HepG2 (cell line): ENCODE measurements at regions not wholly inside any gene's neighbourhood (a gene's known extent, or its start where the extent isn't known, plus 50 kb on each side); places are given as distances from the start of the nearest gene placed in this dataset.

Source experiments
- ATAC-seq: fragments of 200-7000 bp; cut with Tn5 transposase; 3 replicates; pipeline ENCODE4 v1.9.1; 2020; ENCODE audit warnings: mild to moderate bottlenecking, moderate library complexity
- BruUV-seq: library from RNA; stranded (reverse); fragments of 400-500 nt; replicated peaks from 2 replicates; lab custom pipeline; 2021; lab: Mats Ljungman, UMichigan
- CTCF ChIA-PET: fragments of 300-600 bp; formaldehyde crosslinking; extraction: SDS; loops from one replicate; lab custom pipeline; 2021; ENCODE audit warnings: low total read pairs, inconsistent platforms, low intra/inter-chr PET ratio; lab: Yijun Ruan, JAX
- POLR2A ChIA-PET: fragments of 350-600 bp; sonication (Branson Sonifier 250); formaldehyde crosslinking; loops from one replicate; lab custom pipeline; 2020; ENCODE audit warnings: antibody characterized with exemption, inconsistent platforms; lab: Yijun Ruan, JAX
- DNase-seq: peaks from one replicate; pipeline ENCODE4 v3.0.0-alpha.2; 2015; ENCODE audit warnings: low spot score
- FAIRE-seq: peaks from 3 replicates; lab custom pipeline; 2011; peaks lifted over from hg19 to GRCh38; lab: Jason Lieb, UNC
- H2AFZ ChIP-seq: one replicate; pipeline ENCODE4 v1.6.1; 2011; ENCODE audit warnings: low read length, inconsistent platforms
- H3K27ac ChIP-seq: fragments of 300-600 bp; 3 replicates; pipeline ENCODE4 v1.8.0; 2011; ENCODE audit warnings: mixed run types, mild to moderate bottlenecking, mixed read lengths, low read length, inconsistent platforms; ENCODE audit not compliant: insufficient read depth; ENCODE audit errors: extremely low read length
- H3K27me3 ChIP-seq, 2 experiments: fragments of 200-600 bp in 1 of 2; 2 replicates in 1 of 2; 3 replicates in 1 of 2; pipeline versions ENCODE4 v1.6.0 to v1.8.0; 2011; ENCODE audit warnings: low read length in 2 of 2, mild to moderate bottlenecking in 2 of 2, moderate library complexity in 2 of 2, inconsistent platforms in 1 of 2; ENCODE audit not compliant: insufficient read depth in 2 of 2, control insufficient read depth in 1 of 2
- H3K36me3 ChIP-seq, 2 experiments: fragments of 200-600 bp in 1 of 2; replicated peaks in 1 of 2; 2 replicates in 1 of 2; 3 replicates in 1 of 2; pipeline versions ENCODE4 v1.5.1 to v1.8.0; 2011; ENCODE audit warnings: low read length in 2 of 2, inconsistent platforms in 1 of 2; ENCODE audit not compliant: insufficient read depth in 2 of 2, control insufficient read depth in 1 of 2
- H3K4me1 ChIP-seq: 2 replicates; pipeline ENCODE4 v1.5.1; 2012; ENCODE audit warnings: low read length, inconsistent platforms; ENCODE audit not compliant: insufficient read depth
- H3K4me2 ChIP-seq: 2 replicates; pipeline ENCODE4 v1.6.0; 2011; ENCODE audit warnings: low read depth, low read length, inconsistent platforms
- H3K4me3 ChIP-seq, 3 experiments: fragments of 200-600 bp in 1 of 3; sonication (generic), shearing (Covaris generic) in 1 of 3; replicated peaks in 1 of 3; 2 replicates each; pipeline ENCODE4 v1.5.1; 2011 to 2016; ENCODE audit warnings: low read length in 3 of 3, inconsistent platforms in 2 of 3, low read depth in 2 of 3, mild to moderate bottlenecking in 2 of 3, control low read depth in 1 of 3, mixed read lengths in 1 of 3; ENCODE audit not compliant: insufficient read depth in 1 of 3
- H3K79me2 ChIP-seq: one replicate; pipeline ENCODE4 v1.6.1; 2011; ENCODE audit warnings: low read length, inconsistent platforms; ENCODE audit not compliant: insufficient read depth
- H3K9ac ChIP-seq: 2 replicates; pipeline ENCODE4 v1.6.0; 2011; ENCODE audit warnings: mild to moderate bottlenecking, low read depth, low read length, inconsistent platforms; ENCODE audit not compliant: insufficient read depth
- H3K9me3 ChIP-seq: 2 replicates; pipeline ENCODE4 v1.5.1; 2012; ENCODE audit warnings: mild to moderate bottlenecking, low read length
- H4K20me1 ChIP-seq: 2 replicates; pipeline ENCODE4 v1.6.0; 2011; ENCODE audit warnings: inconsistent platforms, mild to moderate bottlenecking, low read length, moderate library complexity; ENCODE audit not compliant: insufficient read depth
- ATM ChIP-seq: fragments of 450-650 bp; IDR thresholded peaks from 2 replicates; pipeline ENCODE4 v1.7.1; 2017; ENCODE audit warnings: mild to moderate bottlenecking, borderline replicate concordance
- ELF1 ChIP-seq: sonication (generic); formaldehyde crosslinking; IDR thresholded peaks from 2 replicates; pipeline ENCODE4 v1.4.0; 2020; ENCODE audit warnings: missing genetic modification reagents
- HOXA3 ChIP-seq: sonication (generic); formaldehyde crosslinking; IDR thresholded peaks from 2 replicates; pipeline ENCODE4 v1.5.0; 2020; ENCODE audit warnings: missing genetic modification reagents
- JUND ChIP-seq: sonication (generic); formaldehyde crosslinking; IDR thresholded peaks from 2 replicates; pipeline ENCODE4 v1.8.0; 2022; ENCODE audit warnings: mild to moderate bottlenecking, missing genetic modification reagents
- PHF20 ChIP-seq: sonication (generic); formaldehyde crosslinking; IDR thresholded peaks from 2 replicates; pipeline ENCODE4 v1.5.0; 2020; ENCODE audit warnings: mild to moderate bottlenecking, missing genetic modification reagents
- POLR2A ChIP-seq, 2 experiments: IDR thresholded peaks; 2 replicates each; pipeline ENCODE4 v1.6.1; 2011; ENCODE audit warnings: low read depth in 2 of 2, low read length in 2 of 2, mild to moderate bottlenecking in 1 of 2, moderate library complexity in 1 of 2; ENCODE audit not compliant: insufficient read depth in 1 of 2
- SPEN ChIP-seq: sonication (generic); formaldehyde crosslinking; IDR thresholded peaks from 2 replicates; pipeline ENCODE4 v1.5.1; 2020; ENCODE audit warnings: low read depth, mild to moderate bottlenecking, missing genetic modification reagents
- ZKSCAN1 ChIP-seq: fragments of 150-350 bp; IDR thresholded peaks from 2 replicates; pipeline ENCODE4 v1.6.1; 2014; ENCODE audit warnings: low read length
- ZNF33B ChIP-seq: sonication (generic); formaldehyde crosslinking; IDR thresholded peaks from 2 replicates; pipeline ENCODE4 v1.5.1; 2020; ENCODE audit warnings: mild to moderate bottlenecking, missing genetic modification reagents
- ZNF34 ChIP-seq: sonication (generic); formaldehyde crosslinking; IDR thresholded peaks from 2 replicates; pipeline ENCODE4 v1.4.0; 2020; ENCODE audit warnings: mild to moderate bottlenecking, missing genetic modification reagents, borderline replicate concordance
- ZNF530 ChIP-seq: sonication (generic); formaldehyde crosslinking; IDR thresholded peaks from 2 replicates; pipeline ENCODE4 v1.5.0; 2020; ENCODE audit warnings: low read depth, mild to moderate bottlenecking, missing genetic modification reagents
- ZNF703 ChIP-seq: sonication (generic); formaldehyde crosslinking; IDR thresholded peaks from 2 replicates; pipeline ENCODE4 v1.5.1; 2020; ENCODE audit warnings: missing genetic modification reagents, mild to moderate bottlenecking, moderate library complexity, borderline replicate concordance
- ZNF737 ChIP-seq: sonication (generic); formaldehyde crosslinking; IDR thresholded peaks from 2 replicates; pipeline ENCODE4 v1.5.0; 2020; ENCODE audit warnings: missing genetic modification reagents, mild to moderate bottlenecking, borderline replicate concordance
- ZSCAN22 ChIP-seq: sonication (generic); formaldehyde crosslinking; IDR thresholded peaks from 2 replicates; pipeline ENCODE4 v1.4.0; 2020; ENCODE audit warnings: mild to moderate bottlenecking, missing genetic modification reagents
- WGBS: methylation state at CpG from one replicate; pipeline ENCODE4 v1.1.6; 2017; ENCODE audit warnings: low lambda C conversion rate; 5-methylcytosine and 5-hydroxymethylcytosine counted together
- in situ Hi-C: cut with HindIII; loops from 2 replicates; pipeline ENCODE4 v1.10.0; 2017; ENCODE audit warnings: low pct_unique_long_range_greater_than_20kb; ENCODE audit not compliant: extremely low pct_ligation_motif_present
- intact Hi-C: fragments of 100-400 bp; cut with micrococcal nuclease; formaldehyde crosslinking; loops from one replicate; pipeline ENCODE4 v1.10.0; 2022; ENCODE audit not compliant: unreplicated experiment
- TF ChIP-seq, protein P1 (sequence below): sonication (generic); formaldehyde crosslinking; IDR thresholded peaks from 2 replicates; pipeline ENCODE4 v1.5.0; 2020; ENCODE audit warnings: missing genetic modification reagents
- TF ChIP-seq, protein P2 (sequence below): IDR thresholded peaks from 2 replicates; pipeline ENCODE4 v1.6.1; 2012; ENCODE audit warnings: low read length, improper control_type of control experiment
- TF ChIP-seq, protein P3 (sequence below): fragments of 450-650 bp; IDR thresholded peaks from 2 replicates; pipeline ENCODE4 v1.6.1; 2017

DNA sequence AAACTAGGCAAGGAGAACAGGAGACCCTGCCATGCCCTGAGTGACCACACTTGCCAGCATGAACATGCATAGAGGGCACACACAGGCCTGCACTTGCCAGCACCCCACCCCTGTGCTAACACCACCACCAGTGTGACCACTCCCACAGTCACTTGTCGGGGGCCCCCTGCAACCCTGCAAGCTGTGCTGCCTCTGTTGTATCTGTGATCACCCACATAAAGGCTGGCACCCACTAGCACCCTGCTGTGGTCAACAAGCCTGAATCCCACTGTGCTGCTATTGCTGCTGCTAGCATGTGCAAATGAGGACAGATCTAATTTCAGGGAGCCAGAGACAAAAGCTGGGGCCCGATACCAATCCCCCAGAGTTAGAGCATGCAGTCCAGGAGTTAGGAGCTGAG, 217.7 kb downstream of the GIPC2 start:
- ChIA-PET CTCF (no interaction called here), POLR2A (no interaction called here)
- H3K4me2 ChIP-seq, result no peak overlapping the region
- H3K79me2 ChIP-seq, result no peaks in the 10 kb centered on the region
- in situ Hi-C loops (no loop called here), intact Hi-C loops (no loop called here)
- DNase-seq (no peak), FAIRE-seq (no peak), ATAC-seq (no peak)
- no peaks in the 10 kb centered on the region for H3K36me3 ChIP-seq
- no peak overlapping the region for H3K9ac ChIP-seq
- WGBS, result 6% methylated on average over 2 of the region's 2 CpGs
- no peaks in the 10 kb centered on the region for H3K27me3 ChIP-seq
- TF ChIP-seq, protein P1, sequence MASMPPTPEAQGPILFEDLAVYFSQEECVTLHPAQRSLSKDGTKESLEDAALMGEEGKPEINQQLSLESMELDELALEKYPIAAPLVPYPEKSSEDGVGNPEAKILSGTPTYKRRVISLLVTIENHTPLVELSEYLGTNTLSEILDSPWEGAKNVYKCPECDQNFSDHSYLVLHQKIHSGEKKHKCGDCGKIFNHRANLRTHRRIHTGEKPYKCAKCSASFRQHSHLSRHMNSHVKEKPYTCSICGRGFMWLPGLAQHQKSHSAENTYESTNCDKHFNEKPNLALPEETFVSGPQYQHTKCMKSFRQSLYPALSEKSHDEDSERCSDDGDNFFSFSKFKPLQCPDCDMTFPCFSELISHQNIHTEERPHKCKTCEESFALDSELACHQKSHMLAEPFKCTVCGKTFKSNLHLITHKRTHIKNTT (CRISPR knock-in tag), result no peak
- TF ChIP-seq ZNF703 (CRISPR knock-in tag) (no peak), ELF1 (CRISPR knock-in tag) (no peak), ZNF737 (CRISPR knock-in tag) (no peak), JUND (CRISPR knock-in tag) (no peak), ATM (no peak), ZNF34 (CRISPR knock-in tag) (no peak), POLR2A (IDR thresholded peaks at IDR 0.05; ENCODE audit: insufficient read depth in 1 of 2, low read depth in 2 of 2, low read length in 2 of 2) (no peak), PHF20 (CRISPR knock-in tag) (no peak), SPEN (CRISPR knock-in tag) (no peak), ZNF530 (CRISPR knock-in tag) (no peak), HOXA3 (CRISPR knock-in tag) (no peak), ZKSCAN1 (no peak), ZSCAN22 (CRISPR knock-in tag) (no peak), ZNF33B (no peak)
- TF ChIP-seq, protein P2, sequence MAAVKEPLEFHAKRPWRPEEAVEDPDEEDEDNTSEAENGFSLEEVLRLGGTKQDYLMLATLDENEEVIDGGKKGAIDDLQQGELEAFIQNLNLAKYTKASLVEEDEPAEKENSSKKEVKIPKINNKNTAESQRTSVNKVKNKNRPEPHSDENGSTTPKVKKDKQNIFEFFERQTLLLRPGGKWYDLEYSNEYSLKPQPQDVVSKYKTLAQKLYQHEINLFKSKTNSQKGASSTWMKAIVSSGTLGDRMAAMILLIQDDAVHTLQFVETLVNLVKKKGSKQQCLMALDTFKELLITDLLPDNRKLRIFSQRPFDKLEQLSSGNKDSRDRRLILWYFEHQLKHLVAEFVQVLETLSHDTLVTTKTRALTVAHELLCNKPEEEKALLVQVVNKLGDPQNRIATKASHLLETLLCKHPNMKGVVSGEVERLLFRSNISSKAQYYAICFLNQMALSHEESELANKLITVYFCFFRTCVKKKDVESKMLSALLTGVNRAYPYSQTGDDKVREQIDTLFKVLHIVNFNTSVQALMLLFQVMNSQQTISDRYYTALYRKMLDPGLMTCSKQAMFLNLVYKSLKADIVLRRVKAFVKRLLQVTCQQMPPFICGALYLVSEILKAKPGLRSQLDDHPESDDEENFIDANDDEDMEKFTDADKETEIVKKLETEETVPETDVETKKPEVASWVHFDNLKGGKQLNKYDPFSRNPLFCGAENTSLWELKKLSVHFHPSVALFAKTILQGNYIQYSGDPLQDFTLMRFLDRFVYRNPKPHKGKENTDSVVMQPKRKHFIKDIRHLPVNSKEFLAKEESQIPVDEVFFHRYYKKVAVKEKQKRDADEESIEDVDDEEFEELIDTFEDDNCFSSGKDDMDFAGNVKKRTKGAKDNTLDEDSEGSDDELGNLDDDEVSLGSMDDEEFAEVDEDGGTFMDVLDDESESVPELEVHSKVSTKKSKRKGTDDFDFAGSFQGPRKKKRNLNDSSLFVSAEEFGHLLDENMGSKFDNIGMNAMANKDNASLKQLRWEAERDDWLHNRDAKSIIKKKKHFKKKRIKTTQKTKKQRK, result no peak
- TF ChIP-seq, protein P3, sequence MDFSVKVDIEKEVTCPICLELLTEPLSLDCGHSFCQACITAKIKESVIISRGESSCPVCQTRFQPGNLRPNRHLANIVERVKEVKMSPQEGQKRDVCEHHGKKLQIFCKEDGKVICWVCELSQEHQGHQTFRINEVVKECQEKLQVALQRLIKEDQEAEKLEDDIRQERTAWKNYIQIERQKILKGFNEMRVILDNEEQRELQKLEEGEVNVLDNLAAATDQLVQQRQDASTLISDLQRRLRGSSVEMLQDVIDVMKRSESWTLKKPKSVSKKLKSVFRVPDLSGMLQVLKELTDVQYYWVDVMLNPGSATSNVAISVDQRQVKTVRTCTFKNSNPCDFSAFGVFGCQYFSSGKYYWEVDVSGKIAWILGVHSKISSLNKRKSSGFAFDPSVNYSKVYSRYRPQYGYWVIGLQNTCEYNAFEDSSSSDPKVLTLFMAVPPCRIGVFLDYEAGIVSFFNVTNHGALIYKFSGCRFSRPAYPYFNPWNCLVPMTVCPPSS, result no peak
- H3K4me1 ChIP-seq, result no peaks in the 10 kb centered on the region
- H3K4me3 ChIP-seq, result no peak overlapping the region
- no peak overlapping the region for H3K27ac ChIP-seq
- H4K20me1 ChIP-seq, result no peaks in the 10 kb centered on the region
- BruUV-seq, result no TSS peak
- no peak overlapping the region for H2AFZ ChIP-seq
- no peaks in the 10 kb centered on the region for H3K9me3 ChIP-seq
